OCI-LY1 (cell line): ENCODE measurements at regions not wholly inside any gene's neighbourhood (a gene's known extent, or its start where the extent isn't known, plus 50 kb on each side); places are given as distances from the start of the nearest gene placed in this dataset.

Experiments used
- EZH2 ChIP-seq: fragments of 200-600 bp; sonication (generic), shearing (Covaris generic); IDR thresholded peaks from 2 replicates; pipeline ENCODE4 v1.8.0; 2017; ENCODE audit warnings: borderline replicate concordance, mixed run types, mild to moderate bottlenecking, antibody characterized with exemption, low read length, moderate library complexity, mixed read lengths
- TF ChIP-seq, protein P1 (sequence below): fragments of 200-600 bp; sonication (generic), shearing (Covaris generic); IDR thresholded peaks from 2 replicates; pipeline ENCODE4 v1.5.1; 2017; ENCODE audit warnings: mild to moderate bottlenecking, antibody characterized with exemption, low read length, moderate library complexity, mixed read lengths

DNA sequence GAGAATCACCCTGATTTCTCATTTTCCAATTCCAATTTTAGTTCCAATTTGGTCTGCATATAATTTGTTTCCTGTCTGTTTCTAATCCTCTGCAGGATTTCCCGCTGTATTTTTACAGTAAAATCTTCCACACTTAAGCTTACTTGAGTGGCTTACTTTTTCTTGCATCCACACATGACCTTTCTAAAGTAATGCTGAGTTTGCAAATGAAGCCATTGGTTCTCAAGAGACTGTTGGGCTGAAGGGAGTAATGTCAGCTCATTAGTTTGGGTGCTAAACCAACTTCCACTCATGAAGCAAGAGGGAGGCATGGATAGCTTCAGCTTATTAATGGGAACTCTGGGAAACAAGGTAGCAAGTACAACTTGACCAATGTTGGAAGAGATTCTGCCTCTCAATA is 146.4 kb downstream of the SNX10 start:
- TF ChIP-seq, protein P1, sequence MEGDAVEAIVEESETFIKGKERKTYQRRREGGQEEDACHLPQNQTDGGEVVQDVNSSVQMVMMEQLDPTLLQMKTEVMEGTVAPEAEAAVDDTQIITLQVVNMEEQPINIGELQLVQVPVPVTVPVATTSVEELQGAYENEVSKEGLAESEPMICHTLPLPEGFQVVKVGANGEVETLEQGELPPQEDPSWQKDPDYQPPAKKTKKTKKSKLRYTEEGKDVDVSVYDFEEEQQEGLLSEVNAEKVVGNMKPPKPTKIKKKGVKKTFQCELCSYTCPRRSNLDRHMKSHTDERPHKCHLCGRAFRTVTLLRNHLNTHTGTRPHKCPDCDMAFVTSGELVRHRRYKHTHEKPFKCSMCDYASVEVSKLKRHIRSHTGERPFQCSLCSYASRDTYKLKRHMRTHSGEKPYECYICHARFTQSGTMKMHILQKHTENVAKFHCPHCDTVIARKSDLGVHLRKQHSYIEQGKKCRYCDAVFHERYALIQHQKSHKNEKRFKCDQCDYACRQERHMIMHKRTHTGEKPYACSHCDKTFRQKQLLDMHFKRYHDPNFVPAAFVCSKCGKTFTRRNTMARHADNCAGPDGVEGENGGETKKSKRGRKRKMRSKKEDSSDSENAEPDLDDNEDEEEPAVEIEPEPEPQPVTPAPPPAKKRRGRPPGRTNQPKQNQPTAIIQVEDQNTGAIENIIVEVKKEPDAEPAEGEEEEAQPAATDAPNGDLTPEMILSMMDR = no peak
- TF ChIP-seq EZH2 = no peak
